ENCODE measurements at regions not wholly inside any gene's neighbourhood (a gene's known extent, or its start where the extent isn't known, plus 50 kb on each side); places are given as distances from the start of the nearest gene placed in this dataset.

GRCh38 chr12:67111182-67111581 lies 158.0 kb upstream of the CAND1 start:
- Histone ChIP-seq H3K9me3 (ENCODE audit: control insufficient read depth, low read depth, low read length) (no peaks in the 10 kb centered on the region), H3K4me3 (ENCODE audit: low read length) (no peak overlapping the region), H3K27me3 (ENCODE audit: control insufficient read depth, insufficient read depth, low read length) (peaks cover 3% of the 10 kb centered on the region), H3K27ac (ENCODE audit: low read length) (no peak overlapping the region), H3K36me3 (ENCODE audit: control insufficient read depth, insufficient read depth, low read length) (no peaks in the 10 kb centered on the region), H3K4me1 (ENCODE audit: control insufficient read depth, insufficient read depth, low read length) (no peaks in the 10 kb centered on the region)
- DNase-seq = no peak
- no CpG with 5 or more reads among the region's 4 CpGs for WGBS (ENCODE audit: insufficient coverage, low lambda C conversion rate)

- Histone ChIP-seq H3K27ac (ENCODE audit: low read length) (no peak overlapping the region), H3K4me3 (ENCODE audit: low read length) (no peak overlapping the region), H3K36me3 (ENCODE audit: control insufficient read depth, insufficient read depth, low read length) (no peaks in the 10 kb centered on the region), H3K27me3 (ENCODE audit: control insufficient read depth, insufficient read depth, low read length) (peaks cover 3% of the 10 kb centered on the region), H3K9me3 (ENCODE audit: control insufficient read depth, low read depth, low read length) (no peaks in the 10 kb centered on the region), H3K4me1 (ENCODE audit: control insufficient read depth, insufficient read depth, low read length) (no peaks in the 10 kb centered on the region)
- DNase-seq = no peak
- WGBS (ENCODE audit: insufficient coverage, low lambda C conversion rate) = 42% methylated on average over 3 of the region's 5 CpGs
Measured at GRCh38 chr12:67112586-67112985, 156.6 kb upstream of the CAND1 start.

GRCh38 chr12:67116134-67116533 lies 153.0 kb upstream of the CAND1 start:
- WGBS (ENCODE audit: insufficient coverage, low lambda C conversion rate) = 88% methylated on average over 1 of the region's 1 CpG
- Histone ChIP-seq H3K4me1 (ENCODE audit: control insufficient read depth, insufficient read depth, low read length) (no peaks in the 10 kb centered on the region), H3K27ac (ENCODE audit: low read length) (no peak overlapping the region), H3K9me3 (ENCODE audit: control insufficient read depth, low read depth, low read length) (no peaks in the 10 kb centered on the region), H3K4me3 (ENCODE audit: low read length) (no peak overlapping the region), H3K27me3 (ENCODE audit: control insufficient read depth, insufficient read depth, low read length) (peaks cover 3% of the 10 kb centered on the region), H3K36me3 (ENCODE audit: control insufficient read depth, insufficient read depth, low read length) (no peaks in the 10 kb centered on the region)
- no peak for DNase-seq

- no peaks in the 10 kb centered on the region for H3K4me1 ChIP-seq (ENCODE audit: control insufficient read depth, insufficient read depth, low read length)
- H3K36me3 ChIP-seq (ENCODE audit: control insufficient read depth, insufficient read depth, low read length) = no peaks in the 10 kb centered on the region
- peaks cover 2% of the 10 kb centered on the region for H3K27me3 ChIP-seq (ENCODE audit: control insufficient read depth, insufficient read depth, low read length)
- DNase-seq = no peak
- no peak overlapping the region for H3K27ac ChIP-seq (ENCODE audit: low read length)
- H3K4me3 ChIP-seq (ENCODE audit: low read length) = no peak overlapping the region
- no peaks in the 10 kb centered on the region for H3K9me3 ChIP-seq (ENCODE audit: control insufficient read depth, low read depth, low read length)
Measured at GRCh38 chr12:67122584-67122983, 146.6 kb upstream of the CAND1 start.

- Histone ChIP-seq H3K9me3 (ENCODE audit: control insufficient read depth, low read depth, low read length) (no peaks in the 10 kb centered on the region), H3K27ac (ENCODE audit: low read length) (no peak overlapping the region), H3K36me3 (ENCODE audit: control insufficient read depth, insufficient read depth, low read length) (no peaks in the 10 kb centered on the region), H3K4me1 (ENCODE audit: control insufficient read depth, insufficient read depth, low read length) (no peaks in the 10 kb centered on the region), H3K27me3 (ENCODE audit: control insufficient read depth, insufficient read depth, low read length) (peaks cover 5% of the 10 kb centered on the region), H3K4me3 (ENCODE audit: low read length) (no peak overlapping the region)
- no CpG with 5 or more reads among the region's 1 CpG for WGBS (ENCODE audit: insufficient coverage, low lambda C conversion rate)
- DNase-seq = no peak
Measured at GRCh38 chr12:67137256-67137655, 131.9 kb upstream of the CAND1 start.

- no peaks in the 10 kb centered on the region for H3K36me3 ChIP-seq (ENCODE audit: control insufficient read depth, insufficient read depth, low read length)
- H3K9me3 ChIP-seq (ENCODE audit: control insufficient read depth, low read depth, low read length) = no peaks in the 10 kb centered on the region
- no peak overlapping the region for H3K4me3 ChIP-seq (ENCODE audit: low read length)
- no peaks in the 10 kb centered on the region for H3K4me1 ChIP-seq (ENCODE audit: control insufficient read depth, insufficient read depth, low read length)
- no peak overlapping the region for H3K27ac ChIP-seq (ENCODE audit: low read length)
- no CpG with 5 or more reads among the region's 1 CpG for WGBS (ENCODE audit: insufficient coverage, low lambda C conversion rate)
- H3K27me3 ChIP-seq (ENCODE audit: control insufficient read depth, insufficient read depth, low read length) = peaks cover 5% of the 10 kb centered on the region
- DNase-seq = no peak
Measured at GRCh38 chr12:67141296-67142018, 127.7 kb upstream of the CAND1 start.

- no peak for DNase-seq
- WGBS (ENCODE audit: insufficient coverage, low lambda C conversion rate) = 93% methylated on average over 2 of the region's 4 CpGs
- H3K4me1 ChIP-seq (ENCODE audit: control insufficient read depth, insufficient read depth, low read length) = no peaks in the 10 kb centered on the region
- peaks cover 5% of the 10 kb centered on the region for H3K27me3 ChIP-seq (ENCODE audit: control insufficient read depth, insufficient read depth, low read length)
- no peaks in the 10 kb centered on the region for H3K36me3 ChIP-seq (ENCODE audit: control insufficient read depth, insufficient read depth, low read length)
- H3K9me3 ChIP-seq (ENCODE audit: control insufficient read depth, low read depth, low read length) = no peaks in the 10 kb centered on the region
- no peak overlapping the region for H3K4me3 ChIP-seq (ENCODE audit: low read length)
- H3K27ac ChIP-seq (ENCODE audit: low read length) = no peak overlapping the region
Measured at GRCh38 chr12:67145692-67146091, 123.5 kb upstream of the CAND1 start.

GRCh38 chr12:67147030-67147429 lies 122.1 kb upstream of the CAND1 start:
- Histone ChIP-seq H3K36me3 (ENCODE audit: control insufficient read depth, insufficient read depth, low read length) (no peaks in the 10 kb centered on the region), H3K27ac (ENCODE audit: low read length) (no peak overlapping the region), H3K27me3 (ENCODE audit: control insufficient read depth, insufficient read depth, low read length) (no peaks in the 10 kb centered on the region), H3K4me3 (ENCODE audit: low read length) (no peak overlapping the region), H3K9me3 (ENCODE audit: control insufficient read depth, low read depth, low read length) (no peaks in the 10 kb centered on the region), H3K4me1 (ENCODE audit: control insufficient read depth, insufficient read depth, low read length) (no peaks in the 10 kb centered on the region)
- WGBS (ENCODE audit: insufficient coverage, low lambda C conversion rate) = 80% methylated on average over 1 of the region's 1 CpG
- DNase-seq = no peak

- no peak overlapping the region for H3K4me3 ChIP-seq (ENCODE audit: low read length)
- DNase-seq = no peak
- no peaks in the 10 kb centered on the region for H3K36me3 ChIP-seq (ENCODE audit: control insufficient read depth, insufficient read depth, low read length)
- H3K9me3 ChIP-seq (ENCODE audit: control insufficient read depth, low read depth, low read length) = no peaks in the 10 kb centered on the region
- no peaks in the 10 kb centered on the region for H3K27me3 ChIP-seq (ENCODE audit: control insufficient read depth, insufficient read depth, low read length)
- no peak overlapping the region for H3K27ac ChIP-seq (ENCODE audit: low read length)
- no peaks in the 10 kb centered on the region for H3K4me1 ChIP-seq (ENCODE audit: control insufficient read depth, insufficient read depth, low read length)
Measured at GRCh38 chr12:67147447-67147846, 121.7 kb upstream of the CAND1 start.

- Histone ChIP-seq H3K4me1 (ENCODE audit: control insufficient read depth, insufficient read depth, low read length) (no peaks in the 10 kb centered on the region), H3K9me3 (ENCODE audit: control insufficient read depth, low read depth, low read length) (no peaks in the 10 kb centered on the region), H3K4me3 (ENCODE audit: low read length) (no peak overlapping the region), H3K27me3 (ENCODE audit: control insufficient read depth, insufficient read depth, low read length) (no peaks in the 10 kb centered on the region), H3K27ac (ENCODE audit: low read length) (no peak overlapping the region), H3K36me3 (ENCODE audit: control insufficient read depth, insufficient read depth, low read length) (no peaks in the 10 kb centered on the region)
- no CpG with 5 or more reads among the region's 1 CpG for WGBS (ENCODE audit: insufficient coverage, low lambda C conversion rate)
- no peak for DNase-seq
Measured at GRCh38 chr12:67148265-67148664, 120.9 kb upstream of the CAND1 start.

GRCh38 chr12:67151886-67152285 lies 117.3 kb upstream of the CAND1 start:
- H3K4me3 ChIP-seq (ENCODE audit: low read length) = no peak overlapping the region
- DNase-seq = no peak
- H3K9me3 ChIP-seq (ENCODE audit: control insufficient read depth, low read depth, low read length) = no peaks in the 10 kb centered on the region
- H3K27ac ChIP-seq (ENCODE audit: low read length) = no peak overlapping the region
- H3K36me3 ChIP-seq (ENCODE audit: control insufficient read depth, insufficient read depth, low read length) = no peaks in the 10 kb centered on the region
- WGBS (ENCODE audit: insufficient coverage, low lambda C conversion rate) = no CpG with 5 or more reads among the region's 3 CpGs
- no peaks in the 10 kb centered on the region for H3K27me3 ChIP-seq (ENCODE audit: control insufficient read depth, insufficient read depth, low read length)
- no peaks in the 10 kb centered on the region for H3K4me1 ChIP-seq (ENCODE audit: control insufficient read depth, insufficient read depth, low read length)

Measured in large intestine (tissue), 3 donors.